ENCODE measurements at regions not wholly inside any gene's neighbourhood (a gene's known extent, or its start where the extent isn't known, plus 50 kb on each side); places are given as distances from the start of the nearest gene placed in this dataset.

DNA sequence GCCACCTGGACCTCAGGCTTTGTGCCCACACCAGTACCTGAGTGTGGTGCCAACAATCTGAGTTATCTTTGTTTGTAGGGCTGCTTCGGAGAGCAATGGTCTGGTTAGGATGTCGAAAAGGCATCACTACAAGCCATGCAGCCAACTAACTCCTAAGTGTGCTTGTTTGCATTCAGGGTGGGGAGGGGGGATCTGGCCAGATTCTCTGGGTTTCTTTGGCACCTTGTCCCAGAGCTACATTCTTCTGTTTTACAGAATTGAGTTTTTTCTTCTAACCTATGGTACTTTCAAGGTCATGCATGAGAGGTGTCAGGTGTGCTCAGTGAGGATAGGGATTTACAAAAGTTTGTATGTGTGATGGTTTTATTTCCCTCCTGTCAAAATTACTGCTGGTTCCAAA, 391.4 kb upstream of the RARB start:
- Histone ChIP-seq H3K9me2 (ENCODE audit: insufficient read depth) (peaks cover 7% of the 10 kb centered on the region; the same call in 1 of the 2 replicates), H3K4me2 (no peak overlapping the region), H3F3A (replicated peaks; ENCODE audit: low read depth) (no peaks in the 10 kb centered on the region), H3K79me2 (replicated peaks; ENCODE audit: insufficient read depth) (no peaks in the 10 kb centered on the region), H3K36me3 (ENCODE audit: insufficient read depth) (no peaks in the 10 kb centered on the region), H3K4me3 (no peak overlapping the region), H3K4me1 (ENCODE audit: insufficient read depth) (no peaks in the 10 kb centered on the region), H2AFZ (no peak overlapping the region), H4K20me1 (replicated peaks; ENCODE audit: insufficient read depth) (no peaks in the 10 kb centered on the region), H3K27ac (ENCODE audit: low read depth) (no peak overlapping the region), H3K27me3 (ENCODE audit: insufficient read depth) (no peaks in the 10 kb centered on the region)
- Mint-ChIP-seq H3K27me3 (ENCODE audit: insufficient read depth, low read depth, poor library complexity) (no peaks in the 10 kb centered on the region), H3K4me1 (no peaks in the 10 kb centered on the region), H3K4me3 (no peak overlapping the region), H3K9me3 (no peaks in the 10 kb centered on the region), H3K36me3 (ENCODE audit: low read depth) (no peaks in the 10 kb centered on the region), H3K27ac (no peak overlapping the region)
- DNase-seq (ENCODE audit: low spot score) (no peak), ATAC-seq (no peak)
- TF ChIP-seq, protein P1, sequence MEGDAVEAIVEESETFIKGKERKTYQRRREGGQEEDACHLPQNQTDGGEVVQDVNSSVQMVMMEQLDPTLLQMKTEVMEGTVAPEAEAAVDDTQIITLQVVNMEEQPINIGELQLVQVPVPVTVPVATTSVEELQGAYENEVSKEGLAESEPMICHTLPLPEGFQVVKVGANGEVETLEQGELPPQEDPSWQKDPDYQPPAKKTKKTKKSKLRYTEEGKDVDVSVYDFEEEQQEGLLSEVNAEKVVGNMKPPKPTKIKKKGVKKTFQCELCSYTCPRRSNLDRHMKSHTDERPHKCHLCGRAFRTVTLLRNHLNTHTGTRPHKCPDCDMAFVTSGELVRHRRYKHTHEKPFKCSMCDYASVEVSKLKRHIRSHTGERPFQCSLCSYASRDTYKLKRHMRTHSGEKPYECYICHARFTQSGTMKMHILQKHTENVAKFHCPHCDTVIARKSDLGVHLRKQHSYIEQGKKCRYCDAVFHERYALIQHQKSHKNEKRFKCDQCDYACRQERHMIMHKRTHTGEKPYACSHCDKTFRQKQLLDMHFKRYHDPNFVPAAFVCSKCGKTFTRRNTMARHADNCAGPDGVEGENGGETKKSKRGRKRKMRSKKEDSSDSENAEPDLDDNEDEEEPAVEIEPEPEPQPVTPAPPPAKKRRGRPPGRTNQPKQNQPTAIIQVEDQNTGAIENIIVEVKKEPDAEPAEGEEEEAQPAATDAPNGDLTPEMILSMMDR (conservative IDR thresholded peaks at IDR 0.05; ENCODE audit: low read depth in 2 of 2): no peak
- TF ChIP-seq NANOG (IDR thresholded peaks at IDR 0.05; ENCODE audit: borderline replicate concordance) (no peak), STAT1 (IDR thresholded peaks at IDR 0.05; ENCODE audit: unreplicated experiment) (no peak), EZH2phosphoT487 (IDR thresholded peaks at IDR 0.05; ENCODE audit: unreplicated experiment) (no peak), EZH2 (IDR thresholded peaks at IDR 0.05; ENCODE audit: low read depth, unreplicated experiment) (no peak), POLR2AphosphoS5 (IDR thresholded peaks at IDR 0.05; ENCODE audit: low read depth) (no peak), CREB1 (CRISPR knock-in tag; IDR thresholded peaks at IDR 0.05; ENCODE audit: low read depth) (no peak), JUNB (IDR thresholded peaks at IDR 0.05; ENCODE audit: unreplicated experiment) (no peak), ZNF114 (CRISPR knock-in tag; IDR thresholded peaks at IDR 0.05) (no peak), ZNF331 (CRISPR knock-in tag; IDR thresholded peaks at IDR 0.05; ENCODE audit: low read depth) (no peak)
- TF ChIP-seq, protein P2, sequence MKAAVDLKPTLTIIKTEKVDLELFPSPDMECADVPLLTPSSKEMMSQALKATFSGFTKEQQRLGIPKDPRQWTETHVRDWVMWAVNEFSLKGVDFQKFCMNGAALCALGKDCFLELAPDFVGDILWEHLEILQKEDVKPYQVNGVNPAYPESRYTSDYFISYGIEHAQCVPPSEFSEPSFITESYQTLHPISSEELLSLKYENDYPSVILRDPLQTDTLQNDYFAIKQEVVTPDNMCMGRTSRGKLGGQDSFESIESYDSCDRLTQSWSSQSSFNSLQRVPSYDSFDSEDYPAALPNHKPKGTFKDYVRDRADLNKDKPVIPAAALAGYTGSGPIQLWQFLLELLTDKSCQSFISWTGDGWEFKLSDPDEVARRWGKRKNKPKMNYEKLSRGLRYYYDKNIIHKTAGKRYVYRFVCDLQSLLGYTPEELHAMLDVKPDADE (IDR thresholded peaks at IDR 0.05): no peak
- TF ChIP-seq, protein P3, sequence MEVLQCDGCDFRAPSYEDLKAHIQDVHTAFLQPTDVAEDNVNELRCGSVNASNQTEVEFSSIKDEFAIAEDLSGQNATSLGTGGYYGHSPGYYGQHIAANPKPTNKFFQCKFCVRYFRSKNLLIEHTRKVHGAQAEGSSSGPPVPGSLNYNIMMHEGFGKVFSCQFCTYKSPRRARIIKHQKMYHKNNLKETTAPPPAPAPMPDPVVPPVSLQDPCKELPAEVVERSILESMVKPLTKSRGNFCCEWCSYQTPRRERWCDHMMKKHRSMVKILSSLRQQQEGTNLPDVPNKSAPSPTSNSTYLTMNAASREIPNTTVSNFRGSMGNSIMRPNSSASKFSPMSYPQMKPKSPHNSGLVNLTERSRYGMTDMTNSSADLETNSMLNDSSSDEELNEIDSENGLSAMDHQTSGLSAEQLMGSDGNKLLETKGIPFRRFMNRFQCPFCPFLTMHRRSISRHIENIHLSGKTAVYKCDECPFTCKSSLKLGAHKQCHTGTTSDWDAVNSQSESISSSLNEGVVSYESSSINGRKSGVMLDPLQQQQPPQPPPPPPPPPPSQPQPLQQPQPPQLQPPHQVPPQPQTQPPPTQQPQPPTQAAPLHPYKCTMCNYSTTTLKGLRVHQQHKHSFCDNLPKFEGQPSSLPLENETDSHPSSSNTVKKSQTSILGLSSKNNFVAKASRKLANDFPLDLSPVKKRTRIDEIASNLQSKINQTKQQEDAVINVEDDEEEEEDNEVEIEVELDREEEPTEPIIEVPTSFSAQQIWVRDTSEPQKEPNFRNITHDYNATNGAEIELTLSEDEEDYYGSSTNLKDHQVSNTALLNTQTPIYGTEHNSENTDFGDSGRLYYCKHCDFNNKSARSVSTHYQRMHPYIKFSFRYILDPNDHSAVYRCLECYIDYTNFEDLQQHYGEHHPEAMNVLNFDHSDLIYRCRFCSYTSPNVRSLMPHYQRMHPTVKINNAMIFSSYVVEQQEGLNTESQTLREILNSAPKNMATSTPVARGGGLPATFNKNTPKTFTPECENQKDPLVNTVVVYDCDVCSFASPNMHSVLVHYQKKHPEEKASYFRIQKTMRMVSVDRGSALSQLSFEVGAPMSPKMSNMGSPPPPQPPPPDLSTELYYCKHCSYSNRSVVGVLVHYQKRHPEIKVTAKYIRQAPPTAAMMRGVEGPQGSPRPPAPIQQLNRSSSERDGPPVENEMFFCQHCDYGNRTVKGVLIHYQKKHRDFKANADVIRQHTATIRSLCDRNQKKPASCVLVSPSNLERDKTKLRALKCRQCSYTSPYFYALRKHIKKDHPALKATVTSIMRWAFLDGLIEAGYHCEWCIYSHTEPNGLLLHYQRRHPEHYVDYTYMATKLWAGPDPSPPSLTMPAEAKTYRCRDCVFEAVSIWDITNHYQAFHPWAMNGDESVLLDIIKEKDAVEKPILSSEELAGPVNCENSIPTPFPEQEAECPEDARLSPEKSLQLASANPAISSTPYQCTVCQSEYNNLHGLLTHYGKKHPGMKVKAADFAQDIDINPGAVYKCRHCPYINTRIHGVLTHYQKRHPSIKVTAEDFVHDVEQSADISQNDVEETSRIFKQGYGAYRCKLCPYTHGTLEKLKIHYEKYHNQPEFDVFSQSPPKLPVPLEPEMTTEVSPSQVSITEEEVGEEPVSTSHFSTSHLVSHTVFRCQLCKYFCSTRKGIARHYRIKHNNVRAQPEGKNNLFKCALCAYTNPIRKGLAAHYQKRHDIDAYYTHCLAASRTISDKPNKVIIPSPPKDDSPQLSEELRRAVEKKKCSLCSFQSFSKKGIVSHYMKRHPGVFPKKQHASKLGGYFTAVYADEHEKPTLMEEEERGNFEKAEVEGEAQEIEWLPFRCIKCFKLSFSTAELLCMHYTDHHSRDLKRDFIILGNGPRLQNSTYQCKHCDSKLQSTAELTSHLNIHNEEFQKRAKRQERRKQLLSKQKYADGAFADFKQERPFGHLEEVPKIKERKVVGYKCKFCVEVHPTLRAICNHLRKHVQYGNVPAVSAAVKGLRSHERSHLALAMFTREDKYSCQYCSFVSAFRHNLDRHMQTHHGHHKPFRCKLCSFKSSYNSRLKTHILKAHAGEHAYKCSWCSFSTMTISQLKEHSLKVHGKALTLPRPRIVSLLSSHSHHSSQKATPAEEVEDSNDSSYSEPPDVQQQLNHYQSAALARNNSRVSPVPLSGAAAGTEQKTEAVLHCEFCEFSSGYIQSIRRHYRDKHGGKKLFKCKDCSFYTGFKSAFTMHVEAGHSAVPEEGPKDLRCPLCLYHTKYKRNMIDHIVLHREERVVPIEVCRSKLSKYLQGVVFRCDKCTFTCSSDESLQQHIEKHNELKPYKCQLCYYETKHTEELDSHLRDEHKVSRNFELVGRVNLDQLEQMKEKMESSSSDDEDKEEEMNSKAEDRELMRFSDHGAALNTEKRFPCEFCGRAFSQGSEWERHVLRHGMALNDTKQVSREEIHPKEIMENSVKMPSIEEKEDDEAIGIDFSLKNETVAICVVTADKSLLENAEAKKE (CRISPR knock-in tag; IDR thresholded peaks at IDR 0.05): no peak
- TF ChIP-seq, protein P4, sequence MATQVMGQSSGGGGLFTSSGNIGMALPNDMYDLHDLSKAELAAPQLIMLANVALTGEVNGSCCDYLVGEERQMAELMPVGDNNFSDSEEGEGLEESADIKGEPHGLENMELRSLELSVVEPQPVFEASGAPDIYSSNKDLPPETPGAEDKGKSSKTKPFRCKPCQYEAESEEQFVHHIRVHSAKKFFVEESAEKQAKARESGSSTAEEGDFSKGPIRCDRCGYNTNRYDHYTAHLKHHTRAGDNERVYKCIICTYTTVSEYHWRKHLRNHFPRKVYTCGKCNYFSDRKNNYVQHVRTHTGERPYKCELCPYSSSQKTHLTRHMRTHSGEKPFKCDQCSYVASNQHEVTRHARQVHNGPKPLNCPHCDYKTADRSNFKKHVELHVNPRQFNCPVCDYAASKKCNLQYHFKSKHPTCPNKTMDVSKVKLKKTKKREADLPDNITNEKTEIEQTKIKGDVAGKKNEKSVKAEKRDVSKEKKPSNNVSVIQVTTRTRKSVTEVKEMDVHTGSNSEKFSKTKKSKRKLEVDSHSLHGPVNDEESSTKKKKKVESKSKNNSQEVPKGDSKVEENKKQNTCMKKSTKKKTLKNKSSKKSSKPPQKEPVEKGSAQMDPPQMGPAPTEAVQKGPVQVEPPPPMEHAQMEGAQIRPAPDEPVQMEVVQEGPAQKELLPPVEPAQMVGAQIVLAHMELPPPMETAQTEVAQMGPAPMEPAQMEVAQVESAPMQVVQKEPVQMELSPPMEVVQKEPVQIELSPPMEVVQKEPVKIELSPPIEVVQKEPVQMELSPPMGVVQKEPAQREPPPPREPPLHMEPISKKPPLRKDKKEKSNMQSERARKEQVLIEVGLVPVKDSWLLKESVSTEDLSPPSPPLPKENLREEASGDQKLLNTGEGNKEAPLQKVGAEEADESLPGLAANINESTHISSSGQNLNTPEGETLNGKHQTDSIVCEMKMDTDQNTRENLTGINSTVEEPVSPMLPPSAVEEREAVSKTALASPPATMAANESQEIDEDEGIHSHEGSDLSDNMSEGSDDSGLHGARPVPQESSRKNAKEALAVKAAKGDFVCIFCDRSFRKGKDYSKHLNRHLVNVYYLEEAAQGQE (IDR thresholded peaks at IDR 0.05; ENCODE audit: unreplicated experiment): no peak
